K562 (cell line): ENCODE measurements at regions not wholly inside any gene's neighbourhood (a gene's known extent, or its start where the extent isn't known, plus 50 kb on each side); places are given as distances from the start of the nearest gene placed in this dataset.

Experiments
- ATAC-seq: fragments of 200-7000 bp; cut with Tn5 transposase; 3 replicates; pipeline ENCODE4 v1.9.1; 2020; ENCODE audit warnings: moderate library complexity
- BruUV-seq: library from RNA; stranded (reverse); fragments of 400-500 nt; replicated peaks from 2 replicates; lab custom pipeline; 2021; lab: Mats Ljungman, UMichigan
- CTCF ChIA-PET: fragments of 300-600 bp; formaldehyde crosslinking; extraction: SDS; loops from one replicate; lab custom pipeline; 2021; ENCODE audit warnings: low intra/inter-chr PET ratio; lab: Yijun Ruan, JAX
- POLR2A ChIA-PET: fragments of 300-600, 350-650 bp; sonication (Branson Sonifier 250); formaldehyde crosslinking; extraction: SDS; loops from one replicate; lab custom pipeline; 2021; ENCODE audit warnings: antibody characterized with exemption, inconsistent platforms; lab: Yijun Ruan, JAX
- DNase-seq, 4 experiments: peaks; one replicate each; pipeline versions ENCODE4 v3.0.0 to v3.0.0-alpha.2; 2011 to 2018; ENCODE audit warnings: low spot score in 3 of 4, mixed read lengths in 3 of 4; ENCODE audit errors: extremely low read depth in 1 of 4
- FAIRE-seq: peaks from 2 replicates; lab custom pipeline; 2011; peaks lifted over from hg19 to GRCh38; lab: Jason Lieb, UNC
- H2AFZ ChIP-seq: 2 replicates; pipeline ENCODE4 v1.6.0; 2011; ENCODE audit warnings: low read depth, low read length, control low read depth, inconsistent platforms
- H3K27ac ChIP-seq: fragments of 200-600 bp; 3 replicates; pipeline ENCODE4 v1.8.0; 2011; ENCODE audit warnings: low read depth, mild to moderate bottlenecking, control low read depth, inconsistent platforms, low read length, moderate library complexity, mixed read lengths; ENCODE audit errors: extremely low read depth
- H3K27me3 ChIP-seq, 2 experiments: fragments of 300-600 bp in 1 of 2; 2 replicates in 1 of 2; 3 replicates in 1 of 2; pipeline versions ENCODE4 v1.6.0 to v1.8.0; 2011; ENCODE audit warnings: inconsistent platforms in 2 of 2, low read length in 2 of 2, mild to moderate bottlenecking in 1 of 2, mixed read lengths in 1 of 2, moderate library complexity in 1 of 2; ENCODE audit not compliant: control insufficient read depth in 2 of 2, insufficient read depth in 2 of 2
- H3K36me3 ChIP-seq: fragments of 300-600 bp; 3 replicates; pipeline ENCODE4 v1.8.0; 2011; ENCODE audit warnings: mild to moderate bottlenecking, low read length, inconsistent platforms; ENCODE audit not compliant: control insufficient read depth, insufficient read depth
- H3K4me1 ChIP-seq, 2 experiments: fragments of 200-600 bp in 1 of 2; replicated peaks in 1 of 2; 2 replicates in 1 of 2; 3 replicates in 1 of 2; pipeline versions ENCODE4 v1.5.1 to v1.8.0; 2011; ENCODE audit warnings: inconsistent platforms in 2 of 2, low read length in 2 of 2, mild to moderate bottlenecking in 1 of 2, mixed read lengths in 1 of 2, moderate library complexity in 1 of 2; ENCODE audit not compliant: control insufficient read depth in 2 of 2, insufficient read depth in 2 of 2
- H3K4me2 ChIP-seq: 2 replicates; pipeline ENCODE4 v1.6.1; 2011; ENCODE audit warnings: low read length, control low read depth, inconsistent platforms, mixed read lengths; ENCODE audit not compliant: insufficient read depth
- H3K4me3 ChIP-seq: fragments of 200-600 bp; sonication (generic), shearing (Covaris generic); 2 replicates; pipeline ENCODE4 v1.5.1; 2016; ENCODE audit warnings: control low read depth, inconsistent platforms
- H3K79me2 ChIP-seq: fragments of 200-600 bp; 3 replicates; pipeline ENCODE4 v1.8.0; 2011; ENCODE audit warnings: low read length, inconsistent platforms; ENCODE audit not compliant: control insufficient read depth, insufficient read depth
- H3K9ac ChIP-seq, 2 experiments: 2 replicates each; pipeline versions ENCODE4 v1.6.0 to v1.6.1; 2011; ENCODE audit warnings: low read depth in 2 of 2, low read length in 2 of 2, control low read depth in 1 of 2, inconsistent platforms in 1 of 2, mild to moderate bottlenecking in 1 of 2, mixed read lengths in 1 of 2; ENCODE audit not compliant: insufficient read depth in 1 of 2
- H3K9me1 ChIP-seq: one replicate; pipeline ENCODE4 v1.6.0; 2011; ENCODE audit warnings: inconsistent platforms, mild to moderate bottlenecking, low read length, moderate library complexity; ENCODE audit not compliant: control insufficient read depth, insufficient read depth
- H3K9me3 ChIP-seq: replicated peaks from 2 replicates; pipeline ENCODE4 v1.5.1; 2011; ENCODE audit warnings: low read depth, low read length, inconsistent platforms; ENCODE audit not compliant: control insufficient read depth, insufficient read depth
- H4K20me1 ChIP-seq: replicated peaks from 2 replicates; pipeline ENCODE4 v1.6.1; 2011; ENCODE audit warnings: low read length, inconsistent platforms, mixed read lengths; ENCODE audit not compliant: control insufficient read depth, insufficient read depth
- ASH1L ChIP-seq: fragments of 450-650 bp; IDR thresholded peaks from 2 replicates; pipeline ENCODE4 v1.6.1; 2018; ENCODE audit warnings: borderline replicate concordance, mild to moderate bottlenecking, low read depth; ENCODE audit not compliant: partially characterized antibody
- ESRRA ChIP-seq: fragments of 450-650 bp; IDR thresholded peaks from 2 replicates; pipeline ENCODE4 v1.6.1; 2014; ENCODE audit warnings: low read depth, mild to moderate bottlenecking, moderate library complexity, borderline replicate concordance
- PCBP2 ChIP-seq: fragments of 200-400 bp; formaldehyde crosslinking; IDR thresholded peaks from 2 replicates; pipeline ENCODE4 v1.6.1; 2018; ENCODE audit warnings: low read length, low read depth, mild to moderate bottlenecking, moderate library complexity; ENCODE audit not compliant: poor library complexity, severe bottlenecking
- SIN3A ChIP-seq, 2 experiments: fragments of 150-350 bp in 1 of 2; IDR thresholded peaks; 2 replicates each; pipeline ENCODE4 v1.6.1; 2011 to 2016; ENCODE audit warnings: borderline replicate concordance in 2 of 2, low read depth in 2 of 2, low read length in 2 of 2, mild to moderate bottlenecking in 2 of 2, moderate library complexity in 2 of 2; ENCODE audit not compliant: control insufficient read depth in 1 of 2
- WGBS: fragments of 100-300 bp; shearing (Covaris generic); methylation state at CpG from one replicate; pipeline ENCODE4 v1.1.6; 2016; ENCODE audit warnings: low coverage, mixed read lengths; ENCODE audit not compliant: insufficient coverage; ENCODE audit errors: missing lambda C conversion rate; 5-methylcytosine and 5-hydroxymethylcytosine counted together
- in situ Hi-C: fragments of 300-500 bp; cut with MboI; formaldehyde crosslinking; loops from 4 replicates; pipeline ENCODE4 v1.15.0; 2018; ENCODE audit warnings: inconsistent platforms, mixed read lengths
- intact Hi-C: fragments of 100-400 bp; cut with micrococcal nuclease; formaldehyde crosslinking; loops from 2 replicates; pipeline ENCODE4 v1.14.2; 2022
- TF ChIP-seq, protein P1 (sequence below): sonication (generic); formaldehyde crosslinking; IDR thresholded peaks from 2 replicates; pipeline ENCODE4 v1.8.1; 2023; ENCODE audit warnings: mild to moderate bottlenecking, missing genetic modification reagents
- TF ChIP-seq, protein P2 (sequence below): fragments of 450-650 bp; IDR thresholded peaks from 2 replicates; pipeline ENCODE4 v1.7.0; 2016; ENCODE audit warnings: borderline replicate concordance
- TF ChIP-seq, protein P3 (sequence below): fragments of 150-350 bp; IDR thresholded peaks from 2 replicates; pipeline ENCODE4 v1.6.1; 2014; ENCODE audit warnings: low read depth, mild to moderate bottlenecking, low read length, borderline replicate concordance

DNA sequence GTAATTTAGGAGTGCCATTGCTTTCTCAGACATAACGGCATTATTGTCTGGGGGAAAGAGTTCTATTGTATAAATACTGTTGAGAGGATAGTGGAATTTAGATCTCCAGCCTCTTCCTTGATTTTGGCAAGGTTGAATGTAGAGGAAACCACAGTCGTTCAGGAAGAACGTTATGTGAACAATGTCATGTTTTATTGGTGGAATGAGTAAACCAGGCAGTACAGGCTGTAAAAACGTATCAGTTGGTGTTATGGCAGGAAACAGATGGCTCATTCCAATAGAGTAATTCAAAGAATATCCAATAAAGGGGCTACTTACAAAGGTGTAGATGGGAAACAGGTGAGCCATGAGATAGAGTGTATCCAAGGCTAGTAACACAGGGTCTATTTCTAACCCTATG lies 123.6 kb upstream of the SLC35B3 start (continued):
- TF ChIP-seq, protein P1, sequence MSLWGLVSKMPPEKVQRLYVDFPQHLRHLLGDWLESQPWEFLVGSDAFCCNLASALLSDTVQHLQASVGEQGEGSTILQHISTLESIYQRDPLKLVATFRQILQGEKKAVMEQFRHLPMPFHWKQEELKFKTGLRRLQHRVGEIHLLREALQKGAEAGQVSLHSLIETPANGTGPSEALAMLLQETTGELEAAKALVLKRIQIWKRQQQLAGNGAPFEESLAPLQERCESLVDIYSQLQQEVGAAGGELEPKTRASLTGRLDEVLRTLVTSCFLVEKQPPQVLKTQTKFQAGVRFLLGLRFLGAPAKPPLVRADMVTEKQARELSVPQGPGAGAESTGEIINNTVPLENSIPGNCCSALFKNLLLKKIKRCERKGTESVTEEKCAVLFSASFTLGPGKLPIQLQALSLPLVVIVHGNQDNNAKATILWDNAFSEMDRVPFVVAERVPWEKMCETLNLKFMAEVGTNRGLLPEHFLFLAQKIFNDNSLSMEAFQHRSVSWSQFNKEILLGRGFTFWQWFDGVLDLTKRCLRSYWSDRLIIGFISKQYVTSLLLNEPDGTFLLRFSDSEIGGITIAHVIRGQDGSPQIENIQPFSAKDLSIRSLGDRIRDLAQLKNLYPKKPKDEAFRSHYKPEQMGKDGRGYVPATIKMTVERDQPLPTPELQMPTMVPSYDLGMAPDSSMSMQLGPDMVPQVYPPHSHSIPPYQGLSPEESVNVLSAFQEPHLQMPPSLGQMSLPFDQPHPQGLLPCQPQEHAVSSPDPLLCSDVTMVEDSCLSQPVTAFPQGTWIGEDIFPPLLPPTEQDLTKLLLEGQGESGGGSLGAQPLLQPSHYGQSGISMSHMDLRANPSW (CRISPR knock-in tag), result no peak
- TF ChIP-seq SIN3A (IDR thresholded peaks at IDR 0.05; ENCODE audit: borderline replicate concordance in 2 of 2, control insufficient read depth in 1 of 2, low read depth in 2 of 2, low read length in 2 of 2), result no peak

DNA sequence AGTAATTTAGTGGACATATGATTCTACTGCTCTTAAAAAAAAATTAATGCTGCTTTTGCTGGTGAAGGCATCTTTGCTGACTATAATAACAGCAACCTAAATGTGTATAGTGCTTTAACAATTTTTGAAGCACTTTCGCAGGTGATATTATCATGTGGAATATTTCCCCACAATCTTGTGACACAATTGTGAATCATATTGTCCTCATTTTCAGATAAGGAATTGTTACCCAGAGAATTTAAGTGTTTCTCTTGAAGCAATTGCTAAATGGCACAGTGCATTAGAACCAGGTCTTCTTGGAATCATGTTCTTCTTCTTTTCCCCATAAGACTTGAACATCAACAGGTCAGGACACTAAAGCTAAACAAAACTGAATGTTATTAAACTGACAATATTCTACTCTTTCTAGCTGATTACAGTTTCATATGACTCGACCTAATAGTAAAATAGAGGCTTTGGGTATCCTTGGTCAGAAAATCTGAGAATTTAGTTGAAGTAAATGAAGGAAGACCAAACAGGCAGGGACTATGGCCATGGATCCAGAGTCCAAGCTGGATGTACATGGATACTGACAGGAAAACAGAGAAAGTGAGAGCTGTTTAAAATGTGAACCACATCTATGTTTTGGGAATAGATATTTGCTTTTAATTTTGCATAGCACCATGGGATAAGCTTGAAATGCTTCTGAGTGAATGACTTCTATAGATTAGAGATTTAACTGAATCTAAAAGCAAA lies 121.8 kb upstream of the SLC35B3 start:
- intact Hi-C loops, result no loop called here
- no peak overlapping the region for H3K4me2 ChIP-seq

More for the DNA sequence above, 121.8 kb upstream of the SLC35B3 start:
- no peak overlapping the region for H3K4me3 ChIP-seq
- no peaks in the 10 kb centered on the region for H3K36me3 ChIP-seq
- H3K9ac ChIP-seq, result no peak overlapping the region
- H3K4me1 ChIP-seq, result no peaks in the 10 kb centered on the region
- ATAC-seq, result no peak
- FAIRE-seq, result no peak
- no peak for DNase-seq
- ChIA-PET CTCF (no interaction called here), POLR2A (no interaction called here)
- no peaks in the 10 kb centered on the region for H4K20me1 ChIP-seq
- H3K27me3 ChIP-seq, result no peaks in the 10 kb centered on the region
- TF ChIP-seq, protein P2, sequence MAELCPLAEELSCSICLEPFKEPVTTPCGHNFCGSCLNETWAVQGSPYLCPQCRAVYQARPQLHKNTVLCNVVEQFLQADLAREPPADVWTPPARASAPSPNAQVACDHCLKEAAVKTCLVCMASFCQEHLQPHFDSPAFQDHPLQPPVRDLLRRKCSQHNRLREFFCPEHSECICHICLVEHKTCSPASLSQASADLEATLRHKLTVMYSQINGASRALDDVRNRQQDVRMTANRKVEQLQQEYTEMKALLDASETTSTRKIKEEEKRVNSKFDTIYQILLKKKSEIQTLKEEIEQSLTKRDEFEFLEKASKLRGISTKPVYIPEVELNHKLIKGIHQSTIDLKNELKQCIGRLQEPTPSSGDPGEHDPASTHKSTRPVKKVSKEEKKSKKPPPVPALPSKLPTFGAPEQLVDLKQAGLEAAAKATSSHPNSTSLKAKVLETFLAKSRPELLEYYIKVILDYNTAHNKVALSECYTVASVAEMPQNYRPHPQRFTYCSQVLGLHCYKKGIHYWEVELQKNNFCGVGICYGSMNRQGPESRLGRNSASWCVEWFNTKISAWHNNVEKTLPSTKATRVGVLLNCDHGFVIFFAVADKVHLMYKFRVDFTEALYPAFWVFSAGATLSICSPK, result no peak
- TF ChIP-seq ESRRA (no peak), ASH1L (no peak), PCBP2 (no peak)
- TF ChIP-seq, protein P3, sequence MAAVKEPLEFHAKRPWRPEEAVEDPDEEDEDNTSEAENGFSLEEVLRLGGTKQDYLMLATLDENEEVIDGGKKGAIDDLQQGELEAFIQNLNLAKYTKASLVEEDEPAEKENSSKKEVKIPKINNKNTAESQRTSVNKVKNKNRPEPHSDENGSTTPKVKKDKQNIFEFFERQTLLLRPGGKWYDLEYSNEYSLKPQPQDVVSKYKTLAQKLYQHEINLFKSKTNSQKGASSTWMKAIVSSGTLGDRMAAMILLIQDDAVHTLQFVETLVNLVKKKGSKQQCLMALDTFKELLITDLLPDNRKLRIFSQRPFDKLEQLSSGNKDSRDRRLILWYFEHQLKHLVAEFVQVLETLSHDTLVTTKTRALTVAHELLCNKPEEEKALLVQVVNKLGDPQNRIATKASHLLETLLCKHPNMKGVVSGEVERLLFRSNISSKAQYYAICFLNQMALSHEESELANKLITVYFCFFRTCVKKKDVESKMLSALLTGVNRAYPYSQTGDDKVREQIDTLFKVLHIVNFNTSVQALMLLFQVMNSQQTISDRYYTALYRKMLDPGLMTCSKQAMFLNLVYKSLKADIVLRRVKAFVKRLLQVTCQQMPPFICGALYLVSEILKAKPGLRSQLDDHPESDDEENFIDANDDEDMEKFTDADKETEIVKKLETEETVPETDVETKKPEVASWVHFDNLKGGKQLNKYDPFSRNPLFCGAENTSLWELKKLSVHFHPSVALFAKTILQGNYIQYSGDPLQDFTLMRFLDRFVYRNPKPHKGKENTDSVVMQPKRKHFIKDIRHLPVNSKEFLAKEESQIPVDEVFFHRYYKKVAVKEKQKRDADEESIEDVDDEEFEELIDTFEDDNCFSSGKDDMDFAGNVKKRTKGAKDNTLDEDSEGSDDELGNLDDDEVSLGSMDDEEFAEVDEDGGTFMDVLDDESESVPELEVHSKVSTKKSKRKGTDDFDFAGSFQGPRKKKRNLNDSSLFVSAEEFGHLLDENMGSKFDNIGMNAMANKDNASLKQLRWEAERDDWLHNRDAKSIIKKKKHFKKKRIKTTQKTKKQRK, result no peak
- no peak overlapping the region for H3K27ac ChIP-seq
- no peaks in the 10 kb centered on the region for H3K9me1 ChIP-seq
- no peak overlapping the region for H2AFZ ChIP-seq
- no peaks in the 10 kb centered on the region for H3K9me3 ChIP-seq
- no TSS peak for BruUV-seq
- 0% methylated on average over 2 of the region's 2 CpGs for WGBS
- no peaks in the 10 kb centered on the region for H3K79me2 ChIP-seq
- in situ Hi-C loops, result no loop called here
